HG02623 (cell line): ENCODE measurements at regions not wholly inside any gene's neighbourhood (a gene's known extent, or its start where the extent isn't known, plus 50 kb on each side); places are given as distances from the start of the nearest gene placed in this dataset.

Experiments used
- ATAC-seq: cut with Tn5 transposase; IDR thresholded peaks from one replicate; pipeline ENCODE4 v1.9.1; 2021; ENCODE audit warnings: moderate library complexity; ENCODE audit not compliant: unreplicated experiment

GRCh38 chr20:48311956-48312355 is 515.8 kb downstream of the PREX1 start:
- no peak for ATAC-seq

DNA sequence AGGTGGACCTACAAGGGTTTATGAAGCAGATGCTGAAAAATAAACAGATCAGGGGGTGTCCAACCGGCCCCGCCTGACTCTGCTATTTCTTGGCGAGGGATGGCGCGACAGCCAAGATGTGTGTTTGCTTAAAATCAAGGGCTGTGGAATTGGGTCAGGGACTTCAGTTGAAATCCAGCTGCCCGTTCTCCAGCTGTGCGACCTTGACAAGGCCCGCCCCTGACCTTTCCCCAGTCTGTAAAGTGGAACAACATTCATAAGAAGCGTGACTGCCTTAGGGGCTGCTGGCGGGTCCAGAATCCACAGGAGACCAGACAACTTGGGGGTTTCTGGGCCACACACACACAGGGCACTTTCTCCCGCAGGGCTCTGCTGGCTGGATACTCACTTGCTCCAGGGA is 517.5 kb downstream of the PREX1 start:
- no peak for ATAC-seq

DNA sequence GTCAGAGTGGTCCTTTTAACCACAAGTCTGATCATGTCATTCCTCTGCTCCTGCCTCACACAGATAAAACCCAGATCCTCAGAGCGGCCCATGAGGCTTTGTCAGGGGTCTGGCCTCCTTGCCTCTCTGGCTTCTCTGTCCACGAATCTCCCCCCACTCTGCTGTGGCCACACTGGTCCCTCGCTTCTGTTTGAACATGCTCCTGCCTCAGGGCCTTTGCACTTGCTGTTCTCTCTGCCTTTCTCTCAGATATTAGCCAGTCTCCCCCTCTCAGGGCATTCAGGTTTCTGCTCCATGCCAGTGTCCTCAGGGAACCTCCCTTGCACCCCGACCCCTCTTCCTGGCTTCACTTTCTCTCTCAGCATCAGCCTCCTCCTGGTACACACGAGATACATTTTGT is 518.5 kb downstream of the PREX1 start:
- ATAC-seq, result no peak

DNA sequence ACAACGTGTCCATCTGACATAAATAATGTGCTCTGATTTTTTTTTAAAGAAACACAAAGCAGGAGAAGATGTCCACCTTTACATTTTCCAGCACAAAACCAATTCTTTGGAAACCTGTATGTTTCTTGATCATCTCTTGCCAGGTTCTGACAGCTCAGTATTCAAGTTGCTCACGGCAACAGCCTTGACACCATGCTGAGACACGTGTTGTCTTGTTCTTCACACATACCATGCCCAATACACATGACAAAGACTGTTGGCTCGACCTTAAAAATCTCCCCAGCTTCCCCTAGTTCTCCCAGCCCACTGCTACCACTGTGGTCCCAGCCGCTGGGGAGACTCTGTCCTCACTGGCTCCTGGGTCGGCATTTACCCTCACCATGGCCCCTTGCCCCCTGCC is 518.9 kb downstream of the PREX1 start:
- no peak for ATAC-seq

DNA sequence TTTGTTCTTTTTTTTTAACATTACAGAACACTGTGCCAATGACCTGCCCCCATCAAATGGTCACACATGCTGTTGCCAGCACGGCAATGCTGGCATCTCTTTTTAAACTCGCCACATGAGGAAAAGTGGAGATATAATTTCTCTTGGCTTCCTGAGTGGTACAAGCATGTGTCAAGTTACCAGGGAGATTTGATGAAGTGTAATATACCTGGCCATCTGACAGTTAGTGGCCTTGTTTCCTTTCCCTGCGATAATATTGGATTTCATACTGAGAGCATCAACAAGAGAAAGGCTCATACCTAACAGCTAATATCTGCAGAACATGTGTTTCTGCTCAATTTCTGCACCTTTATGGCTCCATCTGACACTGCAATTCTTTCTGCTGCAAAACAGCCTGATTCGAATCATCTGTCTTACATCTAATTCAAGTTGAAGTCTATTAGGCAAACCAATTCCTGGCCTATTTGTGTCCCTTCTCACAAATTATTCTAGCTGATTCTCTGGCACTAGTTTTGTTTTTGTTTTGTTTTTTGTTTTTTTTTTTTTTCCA is 519.5 kb downstream of the PREX1 start:
- no peak for ATAC-seq

DNA sequence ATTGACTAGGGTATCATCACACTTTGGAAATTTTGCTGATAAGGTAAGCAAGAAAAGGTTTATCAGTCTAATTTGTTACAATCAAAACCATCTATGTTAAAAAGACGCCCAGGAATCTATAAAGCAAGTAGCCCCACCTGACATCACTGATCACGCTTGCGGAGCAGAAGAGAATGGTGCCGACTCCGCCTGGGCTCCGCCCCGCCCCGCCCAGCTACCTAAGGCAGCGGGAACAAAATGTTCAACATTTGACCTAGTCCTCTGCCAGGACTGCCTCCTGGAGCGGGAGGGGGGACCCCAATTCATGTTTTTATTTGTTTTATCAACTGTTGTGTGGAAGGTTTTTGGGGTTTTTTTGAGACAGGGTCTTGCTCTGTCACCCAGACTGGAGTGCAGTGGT is 520.5 kb downstream of the PREX1 start:
- no peak for ATAC-seq

GRCh38 chr20:48302844-48303542 is 517.7 kb upstream of the SULF2 start:
- no peak for ATAC-seq

GRCh38 chr20:48302149-48302548 is 516.9 kb upstream of the SULF2 start:
- ATAC-seq, result no peak

DNA sequence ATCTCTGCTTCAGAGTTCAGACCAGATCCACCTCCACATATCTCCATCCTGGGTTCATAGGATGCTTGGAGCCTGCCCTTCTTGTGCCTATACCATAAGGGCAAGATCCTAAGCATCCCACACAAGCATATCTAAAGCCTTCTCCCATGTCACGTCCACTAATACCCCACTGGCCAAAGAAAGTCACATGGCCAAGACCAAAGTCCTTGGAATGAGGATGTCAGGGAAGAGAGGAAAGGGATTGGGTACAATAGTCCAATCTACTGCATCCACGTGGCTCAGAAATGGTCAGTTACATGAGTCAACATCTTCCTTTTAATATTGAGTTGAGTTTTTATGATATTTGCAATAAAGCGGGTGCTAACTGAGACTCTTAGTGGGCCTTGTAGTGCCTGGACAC is 515.9 kb upstream of the SULF2 start:
- no peak for ATAC-seq

GRCh38 chr20:48300529-48300928 is 515.2 kb upstream of the SULF2 start:
- no peak for ATAC-seq

- no peak for ATAC-seq
Measured at GRCh38 chr20:48298851-48299484, 513.7 kb upstream of the SULF2 start.

DNA sequence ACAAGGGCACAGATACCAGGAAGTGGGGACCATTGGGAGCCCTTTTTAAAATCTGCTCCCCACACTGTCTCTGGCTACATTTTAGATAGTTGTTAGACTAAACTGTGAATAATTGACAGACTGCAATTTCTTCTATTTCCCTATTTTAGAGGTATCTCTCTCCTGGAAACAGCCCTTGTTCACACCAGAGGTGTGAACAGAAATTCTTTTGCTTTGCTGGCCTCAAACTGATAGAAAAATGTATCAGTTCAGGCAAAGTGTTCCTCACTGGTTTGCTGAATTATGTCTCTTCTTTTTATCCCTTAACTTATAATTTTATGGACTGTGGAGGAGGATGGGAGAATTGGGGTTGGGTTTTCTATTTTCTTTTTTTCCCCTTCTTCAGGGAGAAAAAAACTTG is 513.2 kb upstream of the SULF2 start:
- no peak for ATAC-seq

DNA sequence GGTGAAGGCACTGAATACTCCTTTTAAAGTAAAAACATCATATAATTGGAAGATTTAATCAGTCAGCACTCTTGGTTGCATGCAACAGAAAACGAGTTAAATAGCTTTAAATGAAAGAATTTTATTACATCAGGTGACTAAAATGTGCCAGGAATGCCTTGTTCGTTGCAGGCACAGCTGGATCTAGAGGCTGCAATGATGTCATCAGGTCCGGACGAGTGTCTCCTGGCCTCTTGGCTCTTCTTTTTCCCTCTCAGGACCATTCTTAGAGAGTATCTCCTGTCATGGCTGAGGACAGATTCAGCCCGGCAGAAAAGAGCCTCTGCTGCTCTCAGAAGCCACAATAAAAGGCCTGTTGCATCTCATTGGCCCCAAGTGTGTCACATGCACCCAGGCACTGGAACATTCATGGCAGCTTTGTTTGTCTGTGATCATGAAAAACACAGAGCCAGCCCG is 510.7 kb upstream of the SULF2 start:
- no peak for ATAC-seq

DNA sequence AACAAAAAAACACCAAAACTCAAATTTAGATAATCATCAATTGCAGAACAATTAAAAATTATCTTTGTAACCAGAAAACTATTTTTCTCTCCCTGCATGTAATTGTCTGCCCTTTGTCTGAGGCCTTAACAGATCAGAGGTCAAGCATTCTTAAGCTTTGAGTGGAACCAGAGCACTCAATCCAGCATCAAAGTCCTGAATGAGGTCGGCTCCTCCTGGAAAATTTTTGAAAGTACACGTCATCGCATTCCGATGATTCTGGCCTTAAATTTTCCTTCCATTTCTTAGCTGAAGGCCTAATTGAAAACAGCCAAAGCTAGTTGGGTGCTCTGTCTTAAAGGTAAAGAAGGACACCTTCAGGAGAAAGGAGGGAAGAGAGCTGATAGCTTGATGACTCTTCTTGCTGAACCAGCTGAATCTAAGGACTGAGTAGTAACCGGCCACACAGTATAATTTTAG is 510.2 kb upstream of the SULF2 start:
- ATAC-seq, result no peak

DNA sequence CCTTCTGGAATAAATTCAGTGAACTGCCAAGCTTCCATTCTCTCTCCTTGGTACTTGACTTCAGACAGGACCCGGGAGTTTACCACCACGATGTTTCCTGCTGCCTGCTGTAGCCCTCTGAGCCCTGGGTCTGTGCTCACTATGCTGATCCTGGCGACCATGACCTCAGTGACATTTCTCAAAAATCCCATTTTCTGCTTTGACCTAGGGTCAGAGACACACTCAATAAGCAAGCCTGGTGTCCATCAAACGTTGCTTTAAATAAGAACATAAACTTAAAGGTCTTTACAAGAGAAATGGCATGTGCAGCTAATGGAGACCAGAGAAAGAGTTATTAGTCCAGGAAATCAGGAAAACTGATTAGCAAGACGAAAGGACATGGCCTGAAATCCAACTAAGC is 509.7 kb upstream of the SULF2 start:
- no peak for ATAC-seq

DNA sequence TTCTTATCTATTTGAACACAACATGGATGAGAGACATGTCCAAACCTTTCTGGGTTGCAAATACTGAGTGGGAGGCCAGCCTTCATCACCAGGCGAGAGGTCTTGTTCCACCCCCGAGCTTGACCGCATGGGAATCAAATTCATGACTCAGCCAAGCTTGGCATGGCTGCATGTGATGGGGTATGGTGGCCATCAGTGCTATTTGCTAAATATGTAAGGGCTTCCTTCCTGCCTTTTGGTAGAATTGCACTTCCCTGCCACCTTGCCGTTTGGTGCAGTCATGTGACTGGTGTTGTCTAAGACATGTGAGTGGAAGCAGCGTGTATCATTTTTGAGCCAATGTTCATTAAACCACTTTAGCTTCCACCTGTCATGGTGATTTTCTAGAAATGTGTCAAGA is 508.9 kb upstream of the SULF2 start:
- ATAC-seq, result no peak

DNA sequence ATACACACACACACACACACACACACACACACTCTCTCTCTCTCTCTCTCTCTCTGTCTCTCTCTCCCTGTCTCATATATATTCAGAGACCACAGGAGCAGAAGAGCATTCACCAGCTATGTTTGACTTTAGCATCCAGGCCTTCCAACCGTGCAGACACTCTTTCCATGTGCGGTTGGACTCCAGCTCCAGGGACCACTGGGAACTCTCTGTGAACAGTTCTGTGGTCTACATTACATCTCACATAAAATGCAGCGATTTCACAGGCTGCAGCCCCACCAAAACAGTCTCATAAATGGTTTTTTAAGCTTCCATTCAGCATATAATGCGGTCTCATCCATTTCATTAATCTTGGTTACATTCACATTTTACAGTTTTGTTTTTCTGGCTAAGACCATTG is 508.4 kb upstream of the SULF2 start:
- no peak for ATAC-seq

GRCh38 chr20:48292806-48293205 is 507.5 kb upstream of the SULF2 start:
- no peak for ATAC-seq

DNA sequence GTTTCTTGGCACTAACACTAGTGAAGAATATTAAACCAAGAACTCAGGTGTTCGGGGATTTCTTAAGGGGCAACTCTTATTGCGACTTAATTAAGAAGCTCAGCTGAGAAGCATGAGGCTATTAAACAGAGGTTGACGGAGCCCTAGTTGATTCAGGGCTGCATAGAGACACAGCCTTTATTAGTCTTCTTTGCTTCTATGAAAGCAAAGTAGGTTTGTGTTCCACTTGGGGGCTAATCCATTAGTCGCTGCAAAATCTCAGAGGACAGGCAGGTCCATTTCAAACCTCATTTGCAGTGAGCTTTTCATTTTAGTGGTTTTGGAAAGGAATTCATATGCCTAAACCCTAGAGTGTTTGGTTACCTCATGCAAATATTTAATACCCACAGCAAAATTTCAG is 506.6 kb upstream of the SULF2 start:
- ATAC-seq, result no peak

- ATAC-seq, result no peak
Measured at GRCh38 chr20:48288930-48289507, 503.7 kb upstream of the SULF2 start.

DNA sequence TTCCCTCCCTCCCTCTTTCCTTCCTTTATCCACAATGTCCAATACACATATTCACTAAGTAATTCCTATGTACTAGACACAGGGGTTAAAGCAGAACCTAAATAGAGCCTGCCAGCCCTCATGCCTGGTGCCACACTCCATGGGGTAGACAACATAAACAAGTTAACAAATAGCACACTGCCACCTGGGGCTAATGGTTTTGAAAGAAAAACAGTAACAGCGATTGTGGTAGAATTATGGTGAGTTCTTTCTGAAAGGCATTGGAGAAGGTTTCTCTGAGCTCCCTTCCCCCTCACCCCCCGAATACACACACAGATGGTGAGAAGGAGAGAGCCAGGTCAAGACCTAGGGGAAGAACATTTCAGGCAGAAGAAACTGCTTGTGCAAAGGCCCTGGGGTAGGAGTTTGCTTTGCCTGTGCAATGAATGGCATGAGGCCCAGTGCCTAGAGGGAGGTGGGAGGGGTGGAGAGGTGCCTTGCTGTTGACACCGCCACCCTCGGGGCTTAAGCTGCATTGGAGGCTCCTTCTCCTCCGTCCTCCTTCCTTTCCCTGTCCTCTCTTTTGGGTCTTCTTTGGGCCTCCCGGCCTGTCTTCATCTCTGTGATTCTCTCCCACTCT is 502.4 kb upstream of the SULF2 start:
- ATAC-seq, result no peak

DNA sequence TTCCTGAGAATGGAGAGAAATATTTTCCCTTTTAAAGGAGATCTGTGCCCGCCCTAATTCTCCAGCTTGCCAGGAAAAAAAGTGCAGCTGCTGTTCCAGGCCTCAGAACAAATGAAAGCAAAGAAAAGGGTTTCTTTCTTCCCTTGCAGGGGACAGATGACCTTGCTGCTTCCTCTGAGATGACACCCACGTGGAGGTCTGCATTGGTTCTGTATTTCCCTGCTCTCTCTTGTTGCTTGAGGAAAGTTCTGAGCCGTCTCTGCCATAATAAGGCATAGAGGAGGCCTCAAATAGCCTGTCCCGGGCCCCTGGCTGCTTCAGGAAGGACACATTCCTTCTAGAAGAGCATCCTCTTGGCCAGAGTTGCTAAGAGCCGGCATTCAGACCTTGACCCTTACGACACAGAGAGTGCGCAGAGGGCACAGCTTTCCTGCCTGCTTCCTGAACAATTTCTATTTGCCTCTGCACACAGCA is 501.8 kb upstream of the SULF2 start:
- ATAC-seq, result no peak
